HCT116 (cell line): ENCODE measurements at regions not wholly inside any gene's neighbourhood (a gene's known extent, or its start where the extent isn't known, plus 50 kb on each side); places are given as distances from the start of the nearest gene placed in this dataset.

ENCODE experiments used
- EZH2 ChIP-seq: fragments of 200-600 bp; sonication (generic); IDR thresholded peaks from 2 replicates; pipeline ENCODE4 v1.6.1; 2017; ENCODE audit warnings: antibody characterized with exemption, mixed run types
- EZH2phosphoT487 ChIP-seq: fragments of 200-600 bp; IDR thresholded peaks from 2 replicates; pipeline ENCODE4 v1.6.1; 2018; ENCODE audit warnings: antibody characterized with exemption, borderline replicate concordance
- MAX ChIP-seq: IDR thresholded peaks from 2 replicates; pipeline ENCODE4 v1.6.1; 2012
- POLR2A ChIP-seq: IDR thresholded peaks from 2 replicates; pipeline ENCODE4 v1.7.0; 2011; ENCODE audit warnings: borderline replicate concordance; ENCODE audit not compliant: insufficient read depth, insufficient read length; ENCODE audit errors: extremely low read depth
- POLR2AphosphoS5 ChIP-seq: IDR thresholded peaks from 2 replicates; pipeline ENCODE4 v1.6.1; 2011; ENCODE audit warnings: mild to moderate bottlenecking, low read depth, low read length, moderate library complexity
- RAD21 ChIP-seq: IDR thresholded peaks from 2 replicates; pipeline ENCODE4 v1.6.1; 2012; ENCODE audit warnings: low read depth, mild to moderate bottlenecking
- YY1 ChIP-seq: IDR thresholded peaks from 2 replicates; pipeline ENCODE4 v1.6.1; 2011; ENCODE audit warnings: low read length, low read depth, moderate library complexity, mild to moderate bottlenecking; ENCODE audit not compliant: insufficient replicate concordance; ENCODE audit errors: extremely low read depth
- ZFX ChIP-seq: fragments of 450-650 bp; IDR thresholded peaks from 2 replicates; pipeline ENCODE4 v1.6.1; 2017
- TF ChIP-seq, protein P1 (sequence below), 3 experiments: fragments of 200-600 bp in 1 of 3; sonication (generic) in 1 of 3; IDR thresholded peaks in 2 of 3; conservative IDR thresholded peaks in 1 of 3; 2 replicates each; pipeline ENCODE4 v1.5.1; 2012 to 2017; ENCODE audit warnings: low read depth in 2 of 3, low read length in 2 of 3, antibody characterized with exemption in 1 of 3, borderline replicate concordance in 1 of 3, control low read depth in 1 of 3, mild to moderate bottlenecking in 1 of 3, mixed read lengths in 1 of 3, mixed run types in 1 of 3, moderate library complexity in 1 of 3; ENCODE audit not compliant: insufficient read depth in 1 of 3
- TF ChIP-seq, protein P2 (sequence below): IDR thresholded peaks from 2 replicates; pipeline ENCODE4 v1.6.1; 2012; ENCODE audit warnings: low read depth

DNA sequence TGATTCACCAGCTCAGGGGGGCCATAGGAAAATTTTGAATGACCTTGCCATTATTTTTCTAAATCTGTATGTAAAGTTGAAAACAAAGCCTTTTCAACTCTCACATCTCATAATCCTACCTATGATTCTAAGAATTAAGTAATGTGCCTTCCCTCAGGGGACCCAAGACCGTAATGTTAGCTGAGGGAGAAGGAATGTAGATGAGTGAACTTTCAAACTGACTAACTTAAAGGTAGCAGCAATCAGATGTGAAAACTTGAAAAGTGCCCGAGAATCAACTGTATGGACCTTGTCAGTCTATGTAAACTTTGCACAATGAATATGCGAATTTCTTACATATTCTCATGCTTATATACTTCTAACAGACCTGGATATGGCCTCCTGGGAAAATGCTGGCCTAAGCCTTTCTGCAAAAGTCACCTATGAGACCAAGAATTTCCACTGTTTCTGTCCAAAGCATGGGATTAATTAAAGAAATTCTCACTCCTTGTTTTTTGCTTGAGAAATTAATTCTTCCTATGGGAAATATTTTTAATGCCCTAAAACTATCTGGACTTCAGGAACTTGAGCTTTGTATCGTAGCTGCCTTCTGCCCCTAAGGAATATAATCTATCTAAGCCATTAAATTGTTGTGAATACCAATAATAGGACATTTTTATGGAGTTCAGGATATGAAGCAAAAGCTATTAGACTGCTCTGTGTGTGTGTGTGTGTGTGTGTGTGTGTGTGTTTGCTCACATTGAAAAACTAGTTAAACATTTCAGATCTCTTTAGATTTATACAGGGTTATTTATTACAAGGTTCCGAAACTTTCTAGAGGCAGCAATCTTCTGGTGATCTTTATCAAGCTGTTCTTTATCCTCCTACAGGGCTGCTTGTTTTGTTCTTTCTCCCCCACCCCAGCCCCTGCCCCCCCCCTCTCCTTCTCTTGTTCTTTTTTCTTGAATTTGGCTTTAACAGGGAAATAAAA lies 169.1 kb upstream of the CLINT1 start:
- TF ChIP-seq, protein P1, sequence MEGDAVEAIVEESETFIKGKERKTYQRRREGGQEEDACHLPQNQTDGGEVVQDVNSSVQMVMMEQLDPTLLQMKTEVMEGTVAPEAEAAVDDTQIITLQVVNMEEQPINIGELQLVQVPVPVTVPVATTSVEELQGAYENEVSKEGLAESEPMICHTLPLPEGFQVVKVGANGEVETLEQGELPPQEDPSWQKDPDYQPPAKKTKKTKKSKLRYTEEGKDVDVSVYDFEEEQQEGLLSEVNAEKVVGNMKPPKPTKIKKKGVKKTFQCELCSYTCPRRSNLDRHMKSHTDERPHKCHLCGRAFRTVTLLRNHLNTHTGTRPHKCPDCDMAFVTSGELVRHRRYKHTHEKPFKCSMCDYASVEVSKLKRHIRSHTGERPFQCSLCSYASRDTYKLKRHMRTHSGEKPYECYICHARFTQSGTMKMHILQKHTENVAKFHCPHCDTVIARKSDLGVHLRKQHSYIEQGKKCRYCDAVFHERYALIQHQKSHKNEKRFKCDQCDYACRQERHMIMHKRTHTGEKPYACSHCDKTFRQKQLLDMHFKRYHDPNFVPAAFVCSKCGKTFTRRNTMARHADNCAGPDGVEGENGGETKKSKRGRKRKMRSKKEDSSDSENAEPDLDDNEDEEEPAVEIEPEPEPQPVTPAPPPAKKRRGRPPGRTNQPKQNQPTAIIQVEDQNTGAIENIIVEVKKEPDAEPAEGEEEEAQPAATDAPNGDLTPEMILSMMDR (IDR thresholded peaks at IDR 0.05 in 2 of 3, conservative IDR thresholded peaks at IDR 0.05 in 1 of 3; ENCODE audit: borderline replicate concordance in 1 of 3, insufficient read depth in 1 of 3, low read depth in 2 of 3, low read length in 2 of 3) = no peak
- TF ChIP-seq EZH2 = no peak
- no peak for TF ChIP-seq POLR2A
- TF ChIP-seq, protein P2, sequence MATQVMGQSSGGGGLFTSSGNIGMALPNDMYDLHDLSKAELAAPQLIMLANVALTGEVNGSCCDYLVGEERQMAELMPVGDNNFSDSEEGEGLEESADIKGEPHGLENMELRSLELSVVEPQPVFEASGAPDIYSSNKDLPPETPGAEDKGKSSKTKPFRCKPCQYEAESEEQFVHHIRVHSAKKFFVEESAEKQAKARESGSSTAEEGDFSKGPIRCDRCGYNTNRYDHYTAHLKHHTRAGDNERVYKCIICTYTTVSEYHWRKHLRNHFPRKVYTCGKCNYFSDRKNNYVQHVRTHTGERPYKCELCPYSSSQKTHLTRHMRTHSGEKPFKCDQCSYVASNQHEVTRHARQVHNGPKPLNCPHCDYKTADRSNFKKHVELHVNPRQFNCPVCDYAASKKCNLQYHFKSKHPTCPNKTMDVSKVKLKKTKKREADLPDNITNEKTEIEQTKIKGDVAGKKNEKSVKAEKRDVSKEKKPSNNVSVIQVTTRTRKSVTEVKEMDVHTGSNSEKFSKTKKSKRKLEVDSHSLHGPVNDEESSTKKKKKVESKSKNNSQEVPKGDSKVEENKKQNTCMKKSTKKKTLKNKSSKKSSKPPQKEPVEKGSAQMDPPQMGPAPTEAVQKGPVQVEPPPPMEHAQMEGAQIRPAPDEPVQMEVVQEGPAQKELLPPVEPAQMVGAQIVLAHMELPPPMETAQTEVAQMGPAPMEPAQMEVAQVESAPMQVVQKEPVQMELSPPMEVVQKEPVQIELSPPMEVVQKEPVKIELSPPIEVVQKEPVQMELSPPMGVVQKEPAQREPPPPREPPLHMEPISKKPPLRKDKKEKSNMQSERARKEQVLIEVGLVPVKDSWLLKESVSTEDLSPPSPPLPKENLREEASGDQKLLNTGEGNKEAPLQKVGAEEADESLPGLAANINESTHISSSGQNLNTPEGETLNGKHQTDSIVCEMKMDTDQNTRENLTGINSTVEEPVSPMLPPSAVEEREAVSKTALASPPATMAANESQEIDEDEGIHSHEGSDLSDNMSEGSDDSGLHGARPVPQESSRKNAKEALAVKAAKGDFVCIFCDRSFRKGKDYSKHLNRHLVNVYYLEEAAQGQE = no peak
- TF ChIP-seq YY1 = no peak
- TF ChIP-seq EZH2phosphoT487 = no peak
- no peak for TF ChIP-seq POLR2AphosphoS5
- TF ChIP-seq MAX = no peak
- TF ChIP-seq RAD21 = no peak
- TF ChIP-seq ZFX = no peak
